Peyer's patch (tissue), 4 donors: ENCODE measurements at regions not wholly inside any gene's neighbourhood (a gene's known extent, or its start where the extent isn't known, plus 50 kb on each side); places are given as distances from the start of the nearest gene placed in this dataset.

Source experiments
- POLR2A ChIP-seq, 2 donors: fragments of 450-650 bp; IDR thresholded peaks; one replicate each; pipeline ENCODE4 v1.5.1; 2017; ENCODE audit warnings: antibody characterized with exemption in 2 of 2, mild to moderate bottlenecking in 2 of 2, moderate library complexity in 2 of 2
- TF ChIP-seq, protein P1 (sequence below), 6 experiments: fragments of 450-650 bp in 4 of 6; fragments of 200-600 bp in 2 of 6; sonication (generic) in 1 of 6; IDR thresholded peaks; one replicate each; pipeline ENCODE4 v1.5.1; 2017 to 2019; ENCODE audit warnings: antibody characterized with exemption in 6 of 6, mild to moderate bottlenecking in 3 of 6, moderate library complexity in 1 of 6

- TF ChIP-seq POLR2A (IDR thresholded peaks at IDR 0.05): no peak
- TF ChIP-seq, protein P1, sequence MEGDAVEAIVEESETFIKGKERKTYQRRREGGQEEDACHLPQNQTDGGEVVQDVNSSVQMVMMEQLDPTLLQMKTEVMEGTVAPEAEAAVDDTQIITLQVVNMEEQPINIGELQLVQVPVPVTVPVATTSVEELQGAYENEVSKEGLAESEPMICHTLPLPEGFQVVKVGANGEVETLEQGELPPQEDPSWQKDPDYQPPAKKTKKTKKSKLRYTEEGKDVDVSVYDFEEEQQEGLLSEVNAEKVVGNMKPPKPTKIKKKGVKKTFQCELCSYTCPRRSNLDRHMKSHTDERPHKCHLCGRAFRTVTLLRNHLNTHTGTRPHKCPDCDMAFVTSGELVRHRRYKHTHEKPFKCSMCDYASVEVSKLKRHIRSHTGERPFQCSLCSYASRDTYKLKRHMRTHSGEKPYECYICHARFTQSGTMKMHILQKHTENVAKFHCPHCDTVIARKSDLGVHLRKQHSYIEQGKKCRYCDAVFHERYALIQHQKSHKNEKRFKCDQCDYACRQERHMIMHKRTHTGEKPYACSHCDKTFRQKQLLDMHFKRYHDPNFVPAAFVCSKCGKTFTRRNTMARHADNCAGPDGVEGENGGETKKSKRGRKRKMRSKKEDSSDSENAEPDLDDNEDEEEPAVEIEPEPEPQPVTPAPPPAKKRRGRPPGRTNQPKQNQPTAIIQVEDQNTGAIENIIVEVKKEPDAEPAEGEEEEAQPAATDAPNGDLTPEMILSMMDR (IDR thresholded peaks at IDR 0.05): no peak
Observed at GRCh38 chr2:207432453-207432852, 97.3 kb upstream of the CREB1 start.
